ENCODE measurements at regions not wholly inside any gene's neighbourhood (a gene's known extent, or its start where the extent isn't known, plus 50 kb on each side); places are given as distances from the start of the nearest gene placed in this dataset.
"Not testable (repeated sequence)": the region's sequence is repeated elsewhere in the genome, so short reads cannot be mapped to it uniquely, and the experiment has no call there.

DNA sequence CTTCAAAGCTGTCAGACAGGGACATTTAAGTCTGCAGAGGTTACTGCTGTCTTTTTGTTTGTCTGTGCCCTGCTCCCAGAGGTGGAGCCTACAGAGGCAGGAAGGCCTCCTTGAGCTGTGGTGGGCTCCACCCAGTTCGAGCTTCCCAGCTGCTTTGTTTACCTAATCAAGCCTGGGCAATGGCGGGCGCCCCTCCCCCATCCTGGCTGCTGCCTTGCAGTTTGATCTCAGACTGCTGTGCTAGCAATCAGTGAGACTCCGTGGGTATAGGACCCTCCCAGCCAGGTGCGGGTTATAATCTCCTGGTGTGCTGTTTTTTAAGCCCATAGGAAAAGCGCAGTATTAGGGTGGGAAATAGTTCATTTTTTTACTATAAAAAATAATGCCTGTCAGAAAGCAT lies 894.2 kb downstream of the EFNA5 start:
- TF ChIP-seq, protein P1, sequence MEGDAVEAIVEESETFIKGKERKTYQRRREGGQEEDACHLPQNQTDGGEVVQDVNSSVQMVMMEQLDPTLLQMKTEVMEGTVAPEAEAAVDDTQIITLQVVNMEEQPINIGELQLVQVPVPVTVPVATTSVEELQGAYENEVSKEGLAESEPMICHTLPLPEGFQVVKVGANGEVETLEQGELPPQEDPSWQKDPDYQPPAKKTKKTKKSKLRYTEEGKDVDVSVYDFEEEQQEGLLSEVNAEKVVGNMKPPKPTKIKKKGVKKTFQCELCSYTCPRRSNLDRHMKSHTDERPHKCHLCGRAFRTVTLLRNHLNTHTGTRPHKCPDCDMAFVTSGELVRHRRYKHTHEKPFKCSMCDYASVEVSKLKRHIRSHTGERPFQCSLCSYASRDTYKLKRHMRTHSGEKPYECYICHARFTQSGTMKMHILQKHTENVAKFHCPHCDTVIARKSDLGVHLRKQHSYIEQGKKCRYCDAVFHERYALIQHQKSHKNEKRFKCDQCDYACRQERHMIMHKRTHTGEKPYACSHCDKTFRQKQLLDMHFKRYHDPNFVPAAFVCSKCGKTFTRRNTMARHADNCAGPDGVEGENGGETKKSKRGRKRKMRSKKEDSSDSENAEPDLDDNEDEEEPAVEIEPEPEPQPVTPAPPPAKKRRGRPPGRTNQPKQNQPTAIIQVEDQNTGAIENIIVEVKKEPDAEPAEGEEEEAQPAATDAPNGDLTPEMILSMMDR (conservative IDR thresholded peaks at IDR 0.05 in 1 of 2, IDR thresholded peaks at IDR 0.05 in 1 of 2; ENCODE audit: extremely low read depth in 1 of 2, insufficient read depth in 1 of 2, low read depth in 1 of 2, low read length in 2 of 2) = not testable (repeated sequence)
- not testable (repeated sequence) for TF ChIP-seq EZH2 (IDR thresholded peaks at IDR 0.05; ENCODE audit: borderline replicate concordance, low read length)

All from mammary epithelial cell (primary cell).